SU-DHL-6 (cell line): ENCODE measurements at regions not wholly inside any gene's neighbourhood (a gene's known extent, or its start where the extent isn't known, plus 50 kb on each side); places are given as distances from the start of the nearest gene placed in this dataset.

Source experiments
- EZH2phosphoT487 ChIP-seq: fragments of 200-600 bp; sonication (generic), shearing (Covaris generic); conservative IDR thresholded peaks from 2 replicates; pipeline ENCODE4 v1.6.1; 2018; ENCODE audit warnings: mild to moderate bottlenecking, antibody characterized with exemption, low read length, moderate library complexity, mixed read lengths
- TF ChIP-seq, protein P1 (sequence below): fragments of 200-600 bp; sonication (generic); IDR thresholded peaks from one replicate; pipeline ENCODE4 v1.5.1; 2017; ENCODE audit warnings: antibody characterized with exemption, mild to moderate bottlenecking, low read length, moderate library complexity; ENCODE audit not compliant: insufficient read depth, poor library complexity, severe bottlenecking

DNA sequence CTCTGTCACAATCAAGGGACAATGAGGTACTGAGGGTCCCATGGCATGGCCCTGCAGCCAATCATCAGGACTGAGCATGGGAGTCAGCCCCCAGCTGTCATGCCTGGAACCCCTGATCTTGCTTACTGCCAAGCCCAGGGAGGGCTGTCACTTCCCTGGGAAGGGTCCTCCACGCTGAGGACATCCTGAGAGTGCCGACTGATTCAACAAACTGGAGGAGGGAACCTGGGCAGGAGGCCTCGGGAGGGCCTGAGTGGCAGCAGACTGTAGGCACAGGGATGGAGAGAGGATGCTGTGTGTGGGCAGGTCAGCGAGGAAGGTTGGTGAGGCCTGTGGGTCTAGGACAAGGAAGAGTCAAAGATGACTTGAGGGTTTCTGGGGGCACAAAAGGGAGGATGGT, 154.3 kb downstream of the ZNF248 start:
- no peak for TF ChIP-seq EZH2phosphoT487
- TF ChIP-seq, protein P1, sequence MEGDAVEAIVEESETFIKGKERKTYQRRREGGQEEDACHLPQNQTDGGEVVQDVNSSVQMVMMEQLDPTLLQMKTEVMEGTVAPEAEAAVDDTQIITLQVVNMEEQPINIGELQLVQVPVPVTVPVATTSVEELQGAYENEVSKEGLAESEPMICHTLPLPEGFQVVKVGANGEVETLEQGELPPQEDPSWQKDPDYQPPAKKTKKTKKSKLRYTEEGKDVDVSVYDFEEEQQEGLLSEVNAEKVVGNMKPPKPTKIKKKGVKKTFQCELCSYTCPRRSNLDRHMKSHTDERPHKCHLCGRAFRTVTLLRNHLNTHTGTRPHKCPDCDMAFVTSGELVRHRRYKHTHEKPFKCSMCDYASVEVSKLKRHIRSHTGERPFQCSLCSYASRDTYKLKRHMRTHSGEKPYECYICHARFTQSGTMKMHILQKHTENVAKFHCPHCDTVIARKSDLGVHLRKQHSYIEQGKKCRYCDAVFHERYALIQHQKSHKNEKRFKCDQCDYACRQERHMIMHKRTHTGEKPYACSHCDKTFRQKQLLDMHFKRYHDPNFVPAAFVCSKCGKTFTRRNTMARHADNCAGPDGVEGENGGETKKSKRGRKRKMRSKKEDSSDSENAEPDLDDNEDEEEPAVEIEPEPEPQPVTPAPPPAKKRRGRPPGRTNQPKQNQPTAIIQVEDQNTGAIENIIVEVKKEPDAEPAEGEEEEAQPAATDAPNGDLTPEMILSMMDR: no peak
